Stimulated activated CD8-positive, alpha-beta memory T cell treated with anti-CD3 and anti-CD28 coated beads, Interleukin-4, amount 100 ng/mL, for 1 hour (primary cell): ENCODE measurements at regions not wholly inside any gene's neighbourhood (a gene's known extent, or its start where the extent isn't known, plus 50 kb on each side); places are given as distances from the start of the nearest gene placed in this dataset.

Source experiments
- DNase-seq, 2 donors: peaks; one replicate each; pipeline ENCODE4 v3.0.0-alpha.2; 2020; ENCODE audit warnings: low read depth in 2 of 2, low spot score in 1 of 2

GRCh38 chr5:4544049-4544670, 596.0 kb upstream of the ADAMTS16 start:
- no peak for DNase-seq

GRCh38 chr5:4547547-4547946, 592.6 kb upstream of the ADAMTS16 start:
- no peak for DNase-seq

- no peak for DNase-seq
Measured at GRCh38 chr5:4548341-4548740, 591.8 kb upstream of the ADAMTS16 start.

- no peak for DNase-seq
Measured at GRCh38 chr5:4549351-4549750, 590.8 kb upstream of the ADAMTS16 start.

- DNase-seq: no peak
Measured at GRCh38 chr5:4551034-4551433, 589.1 kb upstream of the ADAMTS16 start.

- DNase-seq: no peak
Measured at GRCh38 chr5:4553130-4553529, 587.0 kb upstream of the ADAMTS16 start.

- DNase-seq: no peak
Measured at GRCh38 chr5:4553978-4554377, 586.2 kb upstream of the ADAMTS16 start.

GRCh38 chr5:4555725-4556285, 584.3 kb upstream of the ADAMTS16 start:
- DNase-seq: no peak

GRCh38 chr5:4561403-4561802, 578.7 kb upstream of the ADAMTS16 start:
- DNase-seq: no peak

GRCh38 chr5:4563400-4563799, 576.7 kb upstream of the ADAMTS16 start:
- no peak for DNase-seq

GRCh38 chr5:4570047-4570995, 569.8 kb upstream of the ADAMTS16 start:
- no peak for DNase-seq

- DNase-seq: no peak
Measured at GRCh38 chr5:4571248-4571948, 568.7 kb upstream of the ADAMTS16 start.

- no peak for DNase-seq
Measured at GRCh38 chr5:4572311-4573100, 567.6 kb upstream of the ADAMTS16 start.

GRCh38 chr5:4575608-4576007, 564.5 kb upstream of the ADAMTS16 start:
- DNase-seq: no peak

GRCh38 chr5:4576161-4576748, 563.9 kb upstream of the ADAMTS16 start:
- no peak for DNase-seq

GRCh38 chr5:4576908-4577307, 563.2 kb upstream of the ADAMTS16 start:
- DNase-seq: no peak

GRCh38 chr5:4579679-4580078, 560.5 kb upstream of the ADAMTS16 start:
- no peak for DNase-seq

GRCh38 chr5:4580772-4581171, 559.4 kb upstream of the ADAMTS16 start:
- no peak for DNase-seq

GRCh38 chr5:4581289-4581688, 558.8 kb upstream of the ADAMTS16 start:
- no peak for DNase-seq

GRCh38 chr5:4584982-4585381, 555.1 kb upstream of the ADAMTS16 start:
- no peak for DNase-seq
